GM12873 (cell line): ENCODE measurements at regions not wholly inside any gene's neighbourhood (a gene's known extent, or its start where the extent isn't known, plus 50 kb on each side); places are given as distances from the start of the nearest gene placed in this dataset.

ENCODE experiments used
- CTCF ChIP-seq: IDR thresholded peaks from 2 replicates; pipeline ENCODE4 v1.5.1; 2012; ENCODE audit warnings: low read depth, mild to moderate bottlenecking, moderate library complexity, low read length, control low read depth; ENCODE audit not compliant: insufficient read depth; ENCODE audit errors: missing control alignments

- no peak for TF ChIP-seq CTCF
Observed at GRCh38 chr2:172182624-172183023, 79.9 kb upstream of the DLX2 start.

GRCh38 chr2:172193331-172194089 lies 90.8 kb upstream of the DLX2 start:
- no peak for TF ChIP-seq CTCF

GRCh38 chr2:172195836-172196376 lies 93.2 kb upstream of the DLX2 start:
- TF ChIP-seq CTCF: no peak

GRCh38 chr2:172196768-172197431 lies 94.2 kb upstream of the DLX2 start:
- TF ChIP-seq CTCF: no peak

- TF ChIP-seq CTCF: no peak
Observed at GRCh38 chr2:172198361-172198760, 95.7 kb upstream of the DLX2 start.

- no peak for TF ChIP-seq CTCF
Observed at GRCh38 chr2:172198908-172199307, 96.2 kb upstream of the DLX2 start.

GRCh38 chr2:172200495-172201085 lies 97.9 kb upstream of the DLX2 start:
- TF ChIP-seq CTCF: peak; percentile 60
